ENCODE measurements at regions not wholly inside any gene's neighbourhood (a gene's known extent, or its start where the extent isn't known, plus 50 kb on each side); places are given as distances from the start of the nearest gene placed in this dataset.

- TF ChIP-seq POLR2A (IDR thresholded peaks at IDR 0.05) (no peak), POLR2AphosphoS5 (IDR thresholded peaks at IDR 0.05) (no peak)
These were observed 229.2 kb upstream of the LRTM1 start for GRCh38 chr3:55156851-55157650.
